NCI-H2227 (cell line): ENCODE measurements at regions not wholly inside any gene's neighbourhood (a gene's known extent, or its start where the extent isn't known, plus 50 kb on each side); places are given as distances from the start of the nearest gene placed in this dataset.

Experiments
- DNase-seq: peaks from one replicate; lab custom pipeline; 2025; ENCODE audit not compliant: unreplicated experiment; lab: John Stamatoyannopoulos, UW

DNA sequence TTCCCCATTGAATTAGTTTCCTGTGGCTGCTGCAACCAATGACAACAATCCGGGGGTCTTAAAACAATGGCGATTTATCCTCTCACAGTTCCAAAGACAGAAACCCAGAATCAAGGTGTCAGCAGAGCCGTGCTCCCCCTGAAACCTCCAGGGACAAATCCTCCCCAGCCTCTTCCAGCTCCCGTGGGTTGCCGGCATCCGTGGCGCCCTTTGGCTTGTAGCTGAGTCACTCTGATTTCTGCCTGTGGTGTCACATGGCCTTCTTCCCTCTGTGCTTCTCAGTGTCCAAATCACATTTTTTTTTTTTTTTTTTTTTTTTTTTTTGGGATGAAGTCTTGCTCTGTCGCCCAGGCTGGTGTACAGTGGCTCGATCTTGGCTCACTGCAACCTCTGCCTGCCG is 64.5 kb upstream of the STX18 start:
- DNase-seq: no peak

DNA sequence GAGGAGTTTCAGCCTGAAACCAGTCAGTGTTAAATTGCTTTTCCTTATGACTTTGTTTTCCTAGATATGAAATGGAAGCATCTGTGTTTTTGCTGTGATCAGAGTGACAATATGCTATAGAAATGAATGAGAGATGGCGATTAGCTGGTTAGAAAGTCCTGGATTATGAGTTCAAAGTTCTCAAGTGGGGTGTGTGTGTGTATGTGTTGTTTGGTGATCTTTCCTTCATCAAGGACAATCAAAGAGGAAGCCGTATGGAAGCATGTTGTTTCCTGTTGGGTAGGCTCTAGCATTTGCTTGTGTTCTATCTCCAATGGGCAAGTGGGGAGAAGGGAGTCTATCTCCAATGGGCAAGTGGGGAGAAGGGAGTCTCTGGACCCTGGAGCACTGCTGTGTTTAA is 64.0 kb upstream of the STX18 start:
- DNase-seq: no peak

DNA sequence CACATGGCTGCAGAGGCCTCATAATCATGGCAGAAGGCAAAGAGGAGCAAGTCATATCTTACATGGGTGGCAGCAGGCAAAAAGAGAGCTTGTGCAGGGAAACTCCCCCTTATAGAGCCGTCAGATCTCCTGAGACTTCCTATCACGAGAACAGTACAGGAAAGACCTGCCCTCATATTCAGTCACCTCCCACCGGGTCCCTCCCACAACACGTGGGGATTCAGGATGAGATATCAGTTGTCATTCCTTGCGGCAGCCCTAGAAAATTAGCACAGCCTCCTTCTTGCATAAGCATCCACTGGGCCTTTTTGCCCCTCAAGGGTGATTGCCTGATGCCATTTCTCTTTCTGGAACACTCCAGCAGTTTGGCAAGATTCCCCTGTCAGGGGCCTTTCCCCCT is 61.7 kb upstream of the STX18 start:
- no peak for DNase-seq

DNA sequence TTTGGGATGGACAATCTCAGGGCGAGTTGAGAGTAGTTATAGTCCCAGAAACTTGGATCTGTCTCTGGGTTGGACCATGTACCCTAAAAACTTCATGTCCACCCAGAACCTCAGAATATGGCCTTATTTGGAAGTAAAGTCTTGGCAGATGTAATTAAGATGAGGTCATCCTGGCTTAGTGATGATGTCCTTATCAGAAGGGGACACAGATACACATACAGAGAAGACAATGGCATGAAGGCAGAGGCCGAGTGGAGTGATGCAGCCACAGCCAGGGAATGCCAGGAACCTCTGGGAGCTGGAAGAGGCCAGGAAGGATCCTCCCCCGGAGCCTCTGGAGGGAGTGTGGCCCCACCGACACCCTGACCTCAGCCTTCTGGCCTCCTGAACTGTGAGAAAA is 61.2 kb upstream of the STX18 start:
- no peak for DNase-seq

DNA sequence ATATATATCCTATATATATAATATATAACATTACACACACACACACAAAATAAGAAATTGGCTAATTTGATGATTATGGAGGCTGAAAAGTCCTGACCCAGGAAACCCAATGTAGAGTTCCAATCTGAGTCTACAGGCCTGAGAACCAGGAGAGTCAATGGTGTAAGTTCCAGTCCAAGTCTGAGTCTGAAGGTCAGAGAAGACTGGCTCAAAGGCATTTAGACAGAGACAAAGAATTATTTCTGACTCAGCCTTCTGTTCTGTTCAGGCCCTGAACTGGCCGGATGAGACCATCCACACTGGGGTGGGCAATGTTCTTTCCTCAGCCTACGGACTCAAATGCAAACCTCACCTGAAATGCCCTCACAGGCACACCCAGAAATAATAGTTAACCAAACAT is 60.6 kb upstream of the STX18 start:
- no peak for DNase-seq

DNA sequence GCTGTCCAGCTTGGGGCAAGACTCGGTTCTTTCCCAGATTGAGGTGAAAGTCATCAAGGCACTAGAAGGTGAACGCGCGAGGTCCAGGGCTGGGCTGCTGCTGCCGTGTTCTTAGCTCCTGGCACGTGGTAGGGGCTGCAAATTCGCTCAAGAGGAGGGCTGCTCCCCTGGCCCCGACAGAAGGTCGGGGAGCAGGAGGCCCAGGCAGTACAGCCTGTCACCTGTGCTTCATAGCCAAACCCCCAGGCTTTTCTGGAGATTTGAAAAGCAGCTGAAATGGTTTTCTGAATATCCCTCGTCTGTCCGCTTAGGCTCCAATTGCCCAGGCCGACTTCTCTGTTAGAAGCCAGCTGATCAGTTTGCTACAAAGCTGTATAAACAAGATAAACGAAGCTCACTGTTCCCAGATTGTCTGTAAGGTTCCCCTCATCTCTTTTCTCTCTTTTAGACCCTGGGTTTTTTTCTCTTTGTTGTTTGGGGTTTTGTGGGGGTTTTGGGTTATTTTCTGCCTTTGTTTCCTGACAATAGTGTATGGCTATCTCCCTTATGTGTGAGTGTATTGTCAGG is 60.0 kb upstream of the STX18 start:
- no peak for DNase-seq

DNA sequence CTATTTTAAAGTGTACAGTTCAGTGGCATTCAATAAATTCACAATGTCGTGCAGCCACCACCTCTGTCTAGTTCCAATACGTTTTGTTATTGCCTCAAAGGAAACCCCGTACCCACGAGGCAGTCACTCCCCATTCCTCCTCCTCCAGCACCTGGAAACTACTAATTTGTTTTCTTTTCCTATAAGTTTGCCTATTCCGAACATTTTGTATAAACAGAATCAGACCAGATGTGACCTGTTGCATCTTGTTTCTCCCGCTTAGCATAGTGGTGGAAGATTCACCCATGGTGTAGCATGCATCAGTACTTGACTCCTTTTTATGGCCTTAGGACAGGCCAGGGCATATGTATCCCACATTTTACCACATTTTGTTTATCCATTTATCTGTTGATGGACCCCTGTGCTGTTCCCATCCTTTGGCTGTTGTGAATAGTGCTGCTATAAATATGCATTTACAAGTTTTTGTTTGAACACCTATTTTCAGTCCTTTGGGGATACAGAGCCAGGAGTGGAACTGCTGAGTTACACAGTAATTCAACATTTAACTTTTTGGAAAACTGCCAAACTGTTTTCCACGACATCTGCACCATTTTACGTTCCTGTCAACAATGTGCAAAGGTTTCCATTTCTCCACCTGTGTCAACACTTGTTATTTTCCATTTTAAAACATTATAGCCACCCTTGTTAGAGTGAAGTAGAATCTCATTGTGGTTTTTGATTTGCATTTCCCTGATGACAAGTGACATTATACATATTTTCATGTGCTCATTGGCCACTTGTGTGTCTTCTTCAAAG is 57.8 kb upstream of the STX18 start:
- DNase-seq: no peak

DNA sequence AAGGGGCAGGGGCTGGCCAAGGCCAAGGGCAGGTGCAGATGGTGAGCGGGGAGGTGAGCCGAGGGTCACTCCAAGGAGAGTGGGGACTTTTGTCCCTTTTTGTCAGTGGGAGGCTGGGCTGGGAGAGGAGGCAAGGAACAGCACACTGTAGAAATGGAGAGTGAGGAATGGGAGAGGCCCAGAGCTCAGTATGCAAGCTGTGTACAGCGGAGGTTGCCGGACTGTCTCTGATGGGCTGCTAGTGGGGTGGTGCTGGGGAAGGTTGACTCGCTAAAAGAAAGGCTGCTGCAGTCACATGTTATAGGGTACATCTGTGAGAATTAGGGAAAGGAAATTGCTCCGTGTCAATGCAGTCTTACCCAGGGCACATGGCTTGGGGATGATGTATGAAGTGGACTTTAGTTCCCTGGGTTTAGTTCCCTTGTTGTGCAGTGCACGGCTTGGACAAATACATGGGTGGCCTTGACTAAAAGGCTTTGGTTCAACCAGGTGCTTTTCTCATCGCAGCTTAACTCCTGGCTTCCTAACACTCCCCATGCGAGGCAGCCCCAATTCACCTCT is 57.1 kb upstream of the STX18 start:
- DNase-seq: no peak

DNA sequence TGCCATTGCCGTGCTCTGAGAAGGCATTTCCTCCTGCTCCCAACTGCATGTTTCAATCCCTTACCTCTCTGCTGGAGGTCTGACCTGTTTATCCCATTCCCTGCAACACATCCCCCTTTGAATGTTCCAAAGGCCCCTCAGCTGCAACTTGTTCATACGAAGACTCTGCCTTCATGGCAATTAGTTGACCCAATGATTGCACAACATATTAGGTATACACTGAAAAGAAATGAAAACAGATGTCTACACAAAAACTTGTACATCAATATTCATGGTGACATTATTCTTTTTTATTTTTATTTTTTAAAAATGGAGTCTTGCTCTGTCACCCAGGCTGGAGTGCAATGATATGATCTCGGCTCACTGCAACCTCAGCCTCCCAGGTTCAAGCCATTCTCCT is 54.9 kb upstream of the STX18 start:
- DNase-seq: no peak

DNA sequence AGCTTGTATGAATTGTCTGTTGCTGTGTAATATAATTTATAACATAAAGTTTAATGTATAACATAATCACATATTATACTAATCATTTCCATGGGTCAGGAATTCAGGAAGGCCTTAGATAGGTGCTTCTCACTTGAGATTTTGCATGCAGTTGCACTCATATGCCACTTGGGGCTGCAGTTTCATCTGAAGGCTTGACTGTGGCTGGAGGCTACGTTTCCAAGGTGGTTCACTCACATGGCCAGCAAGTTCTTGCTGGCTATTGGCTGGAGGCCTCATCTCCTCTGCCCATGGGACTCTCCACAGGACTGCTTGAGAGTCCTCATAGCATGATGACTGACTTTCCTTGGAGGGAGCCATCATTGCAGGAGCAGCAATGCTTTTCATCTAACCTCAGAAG is 53.4 kb upstream of the STX18 start:
- DNase-seq: no peak

DNA sequence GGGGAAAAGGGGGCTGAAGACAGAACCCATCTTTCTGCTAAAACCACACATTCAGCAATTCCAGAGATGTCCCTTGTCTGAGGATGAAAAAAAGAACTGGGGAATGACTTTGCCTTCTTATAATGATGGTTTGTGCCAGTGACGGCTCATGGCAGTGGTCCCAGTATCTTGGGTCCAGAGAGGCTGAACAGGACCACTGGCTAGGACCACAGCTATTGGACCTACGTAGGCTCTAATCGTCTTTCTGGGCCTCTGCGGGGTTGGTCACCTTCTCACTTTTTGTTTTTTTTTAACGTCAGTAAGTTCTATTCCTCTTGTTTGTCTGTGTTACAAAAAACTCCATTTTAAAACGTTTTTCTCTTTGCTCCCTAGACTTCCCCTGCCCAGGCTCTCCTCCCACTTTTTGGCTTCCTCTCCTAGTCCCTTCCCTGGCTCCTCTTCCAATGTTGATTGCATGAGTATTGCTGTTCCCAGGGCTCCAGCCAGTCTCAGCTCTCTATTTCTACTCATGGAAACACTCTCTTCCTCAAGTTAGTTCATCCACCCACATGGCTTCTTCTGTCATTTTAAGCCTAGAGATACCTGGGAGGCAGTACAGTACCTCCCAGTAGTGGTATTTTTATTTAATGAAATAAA is 52.6 kb upstream of the STX18 start:
- DNase-seq: no peak

DNA sequence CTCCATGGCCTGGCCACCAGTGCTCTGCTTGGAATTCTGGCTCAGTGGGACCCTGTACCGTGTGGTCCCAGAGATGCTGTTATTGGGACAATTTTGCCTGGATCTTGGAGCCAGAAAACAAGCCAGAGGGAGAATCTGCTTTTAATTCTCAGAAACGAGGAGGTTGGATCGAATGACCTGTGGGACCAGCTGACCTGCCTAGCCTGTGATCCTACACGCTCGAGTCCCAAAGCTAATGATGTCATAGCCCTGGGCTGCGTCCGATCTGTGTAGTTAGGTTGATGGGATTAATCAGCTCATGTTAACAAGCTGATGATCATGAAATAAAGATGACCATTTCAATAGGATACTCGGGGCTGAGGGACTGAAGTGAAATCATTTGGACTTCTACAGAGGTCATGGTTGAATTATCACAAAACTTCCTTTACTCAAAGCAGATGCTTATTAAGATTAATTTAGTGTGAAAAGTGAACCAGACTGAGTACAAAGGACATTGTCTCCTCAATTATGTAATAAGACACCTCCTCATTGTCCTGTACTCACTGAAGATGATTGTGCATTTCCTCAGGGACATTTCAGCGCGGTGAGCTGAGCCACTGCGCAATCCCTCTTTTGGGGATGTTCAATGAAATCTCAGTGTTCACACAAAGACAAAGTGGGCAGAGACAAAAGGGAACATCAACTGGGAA is 51.9 kb upstream of the STX18 start:
- DNase-seq: no peak

DNA sequence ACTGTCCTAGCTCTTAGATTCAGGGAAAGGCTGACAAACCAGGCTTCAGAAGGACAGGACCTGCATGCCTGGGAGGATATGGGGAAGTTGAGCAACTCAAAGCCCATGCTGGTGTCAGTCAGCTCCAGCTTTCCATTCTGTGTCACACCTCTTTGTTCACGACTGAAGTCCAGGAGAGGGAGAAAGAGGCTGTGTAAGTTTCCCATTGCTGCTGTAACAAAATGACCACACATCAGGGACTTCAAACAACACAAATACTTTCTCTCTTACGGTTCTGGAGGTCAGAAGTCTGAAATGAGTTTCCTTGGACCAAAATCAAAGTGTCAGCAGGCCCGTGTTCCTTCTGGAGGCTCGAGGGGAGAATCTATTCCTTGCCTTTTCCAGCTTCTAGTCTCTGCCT is 50.6 kb upstream of the STX18 start:
- DNase-seq: no peak
